Keratinocyte (primary cell): ENCODE measurements at regions not wholly inside any gene's neighbourhood (a gene's known extent, or its start where the extent isn't known, plus 50 kb on each side); places are given as distances from the start of the nearest gene placed in this dataset.

Experiments used
- DNase-seq: peaks from one replicate; pipeline ENCODE4 v3.0.0-alpha.2; 2011; ENCODE audit warnings: low read depth, missing footprints, low spot score
- FAIRE-seq: peaks from 2 replicates; lab custom pipeline; 2011; peaks lifted over from hg19 to GRCh38; lab: Jason Lieb, UNC
- H2AFZ ChIP-seq: 2 replicates; pipeline ENCODE4 v1.6.0; 2012; ENCODE audit warnings: low read length, control low read depth, inconsistent platforms; ENCODE audit not compliant: control insufficient read depth
- H3K27ac ChIP-seq: 2 replicates; pipeline ENCODE4 v1.5.1; 2011; ENCODE audit warnings: low read length; ENCODE audit not compliant: control insufficient read depth, insufficient read depth
- H3K27me3 ChIP-seq: 3 replicates; pipeline ENCODE4 v1.6.0; 2011; ENCODE audit warnings: low read length; ENCODE audit not compliant: control insufficient read depth, insufficient read depth; ENCODE audit errors: extremely low read depth
- H3K36me3 ChIP-seq, 2 experiments: 2 replicates in 1 of 2; 3 replicates in 1 of 2; pipeline ENCODE4 v1.5.1; 2011; ENCODE audit warnings: low read length in 2 of 2, mild to moderate bottlenecking in 1 of 2; ENCODE audit not compliant: control insufficient read depth in 2 of 2, insufficient read depth in 2 of 2; ENCODE audit errors: extremely low read depth in 1 of 2
- H3K4me1 ChIP-seq: 3 replicates; pipeline ENCODE4 v1.5.1; 2011; ENCODE audit warnings: low read length; ENCODE audit not compliant: control insufficient read depth, insufficient read depth; ENCODE audit errors: extremely low read depth
- H3K4me2 ChIP-seq: 3 replicates; pipeline ENCODE4 v1.6.0; 2011; ENCODE audit warnings: low read depth, low read length; ENCODE audit not compliant: control insufficient read depth, insufficient read depth; ENCODE audit errors: extremely low read depth
- H3K4me3 ChIP-seq, 3 experiments: fragments of 200-600 bp in 1 of 3; sonication (generic) in 1 of 3; 2 replicates in 2 of 3; 3 replicates in 1 of 3; pipeline ENCODE4 v1.5.1; 2011 to 2016; ENCODE audit warnings: low read length in 3 of 3, mild to moderate bottlenecking in 3 of 3, control low read depth in 2 of 3, inconsistent platforms in 1 of 3, low read depth in 1 of 3, mixed read lengths in 1 of 3, mixed run types in 1 of 3, moderate library complexity in 1 of 3; ENCODE audit not compliant: control insufficient read depth in 2 of 3, insufficient read depth in 2 of 3; ENCODE audit errors: extremely low read depth in 1 of 3
- H3K79me2 ChIP-seq: 2 replicates; pipeline ENCODE4 v1.6.0; 2012; ENCODE audit warnings: low read length; ENCODE audit not compliant: control insufficient read depth, insufficient read depth
- H3K9ac ChIP-seq: 3 replicates; pipeline ENCODE4 v1.6.0; 2011; ENCODE audit warnings: low read length; ENCODE audit not compliant: control insufficient read depth, insufficient read depth; ENCODE audit errors: extremely low read depth
- H3K9me1 ChIP-seq: 3 replicates; pipeline ENCODE4 v1.6.0; 2011; ENCODE audit warnings: low read length; ENCODE audit not compliant: control insufficient read depth, insufficient read depth; ENCODE audit errors: extremely low read depth
- H3K9me3 ChIP-seq: 2 replicates; pipeline ENCODE4 v1.5.1; 2012; ENCODE audit warnings: low read depth, low read length; ENCODE audit not compliant: control insufficient read depth
- H4K20me1 ChIP-seq: 3 replicates; pipeline ENCODE4 v1.6.0; 2011; ENCODE audit warnings: low read length; ENCODE audit not compliant: control insufficient read depth, insufficient read depth; ENCODE audit errors: extremely low read depth
- CTCF ChIP-seq, 3 experiments: IDR thresholded peaks in 1 of 3; conservative IDR thresholded peaks in 1 of 3; optimal IDR thresholded peaks in 1 of 3; 2 replicates in 2 of 3; 3 replicates in 1 of 3; pipeline versions ENCODE3 to v1.5.1; 2011; ENCODE audit warnings: low read length in 3 of 3, mild to moderate bottlenecking in 3 of 3, moderate library complexity in 2 of 3, control low read depth in 1 of 3, inconsistent platforms in 1 of 3; ENCODE audit not compliant: insufficient read depth in 2 of 3; ENCODE audit errors: extremely low read depth in 1 of 3
- EZH2 ChIP-seq: IDR thresholded peaks from one replicate; pipeline ENCODE4 v1.6.1; 2012; ENCODE audit warnings: inconsistent platforms, mild to moderate bottlenecking, low read length, moderate library complexity
- dilution Hi-C: fragments of 300-500 bp; cut with MboI; formaldehyde crosslinking; loops from one replicate; pipeline ENCODE4 v1.7.0; 2020; ENCODE audit warnings: low sequenced_read_pairs; ENCODE audit not compliant: extremely low pct_ligation_motif_present

GRCh38 chr18:22337306-22337705, 80.4 kb downstream of the CTAGE1 start:
- Histone ChIP-seq H3K9ac (no peak overlapping the region), H3K27ac (no peak overlapping the region), H3K27me3 (peaks cover 7% of the 10 kb centered on the region), H4K20me1 (no peaks in the 10 kb centered on the region), H3K4me1 (no peaks in the 10 kb centered on the region), H3K4me3 (no peak overlapping the region), H3K9me1 (no peaks in the 10 kb centered on the region), H3K9me3 (no peaks in the 10 kb centered on the region), H3K79me2 (no peaks in the 10 kb centered on the region), H3K36me3 (no peaks in the 10 kb centered on the region), H2AFZ (no peak overlapping the region), H3K4me2 (no peak overlapping the region)
- dilution Hi-C loops: no loop called here
- DNase-seq (no peak), FAIRE-seq (no peak)
- TF ChIP-seq CTCF (optimal IDR thresholded peaks at IDR 0.05 in 1 of 3, IDR thresholded peaks at IDR 0.05 in 1 of 3, conservative IDR thresholded peaks at IDR 0.05 in 1 of 3; ENCODE audit: extremely low read depth in 1 of 3, insufficient read depth in 2 of 3, low read length in 3 of 3) (no peak), EZH2 (no peak)

- DNase-seq: no peak
- Histone ChIP-seq H3K4me2 (no peak overlapping the region), H3K79me2 (no peaks in the 10 kb centered on the region), H4K20me1 (no peaks in the 10 kb centered on the region), H3K4me1 (no peaks in the 10 kb centered on the region), H3K4me3 (no peak overlapping the region), H3K9me3 (no peaks in the 10 kb centered on the region), H3K27me3 (peaks cover 7% of the 10 kb centered on the region), H3K9ac (no peak overlapping the region), H3K27ac (no peak overlapping the region), H3K9me1 (no peaks in the 10 kb centered on the region), H2AFZ (no peak overlapping the region), H3K36me3 (no peaks in the 10 kb centered on the region)
- TF ChIP-seq EZH2 (no peak), CTCF (optimal IDR thresholded peaks at IDR 0.05 in 1 of 3, IDR thresholded peaks at IDR 0.05 in 1 of 3, conservative IDR thresholded peaks at IDR 0.05 in 1 of 3; ENCODE audit: extremely low read depth in 1 of 3, insufficient read depth in 2 of 3, low read length in 3 of 3) (no peak)
- FAIRE-seq: no peak
- dilution Hi-C loops: no loop called here
Measured at GRCh38 chr18:22336406-22336805, 81.3 kb downstream of the CTAGE1 start.
